CD4-positive, alpha-beta memory T cell (primary cell): ENCODE measurements at regions not wholly inside any gene's neighbourhood (a gene's known extent, or its start where the extent isn't known, plus 50 kb on each side); places are given as distances from the start of the nearest gene placed in this dataset.

Experiments used
- CTCF ChIA-PET: fragments of 350-600 bp; sonication (Branson Sonifier 250); formaldehyde crosslinking; loops from one replicate; lab custom pipeline; 2021; ENCODE audit warnings: inconsistent platforms; ENCODE audit not compliant: partially characterized antibody; lab: Charles Lee
- POLR2A ChIA-PET: fragments of 350-600 bp; sonication (Branson Sonifier 250); formaldehyde crosslinking; loops from one replicate; lab custom pipeline; 2021; ENCODE audit not compliant: partially characterized antibody; lab: Charles Lee
- DNase-seq, 5 donors: peaks; one replicate each; pipeline versions ENCODE4 v3.0.0 to v3.0.0-alpha.2; 2020 to 2022; ENCODE audit warnings: mixed read lengths in 1 of 5
- H3K27ac ChIP-seq: one replicate; pipeline ENCODE4 v1.7.0; 2013; ENCODE audit warnings: low read depth, low read length
- H3K27me3 ChIP-seq: 2 replicates; pipeline ENCODE4 v1.7.0; 2013; ENCODE audit warnings: mild to moderate bottlenecking, low read length, moderate library complexity; ENCODE audit not compliant: insufficient read depth
- H3K36me3 ChIP-seq: 2 replicates; pipeline ENCODE4 v1.7.0; 2013; ENCODE audit warnings: mild to moderate bottlenecking, low read length, moderate library complexity; ENCODE audit not compliant: insufficient read depth
- H3K4me1 ChIP-seq: 2 replicates; pipeline ENCODE4 v1.7.0; 2013; ENCODE audit warnings: mild to moderate bottlenecking, low read length, moderate library complexity; ENCODE audit not compliant: insufficient read depth
- H3K4me3 ChIP-seq, 2 donors: one replicate each; pipeline ENCODE4 v1.7.0; 2013; ENCODE audit warnings: low read length in 2 of 2, mild to moderate bottlenecking in 1 of 2
- H3K9me3 ChIP-seq, 2 donors: one replicate each; pipeline ENCODE4 v1.7.0; 2013; ENCODE audit warnings: low read length in 2 of 2, control low read depth in 1 of 2; ENCODE audit not compliant: control insufficient read depth in 1 of 2
- H3K27ac Mint-ChIP-seq, 7 donors: one replicate each; pipeline ENCODE4 v1.8.0; 2020 to 2021; ENCODE audit warnings: mixed read lengths in 7 of 7, mild to moderate bottlenecking in 6 of 7, inconsistent platforms in 3 of 7, moderate library complexity in 3 of 7
- H3K27me3 Mint-ChIP-seq, 2 donors: one replicate each; pipeline ENCODE4 v1.8.0; 2020 to 2021; ENCODE audit warnings: mixed read lengths in 2 of 2
- H3K36me3 Mint-ChIP-seq, 2 donors: one replicate each; pipeline ENCODE4 v1.8.0; 2020 to 2021; ENCODE audit warnings: mixed read lengths in 2 of 2, inconsistent platforms in 1 of 2, mild to moderate bottlenecking in 1 of 2
- H3K4me1 Mint-ChIP-seq, 4 donors: one replicate each; pipeline ENCODE4 v1.8.0; 2020 to 2021; ENCODE audit warnings: mixed read lengths in 4 of 4, mild to moderate bottlenecking in 1 of 4
- H3K4me3 Mint-ChIP-seq, 8 donors: one replicate each; pipeline ENCODE4 v1.8.0; 2020 to 2021; ENCODE audit warnings: mixed read lengths in 8 of 8, mild to moderate bottlenecking in 7 of 8, moderate library complexity in 6 of 8, inconsistent platforms in 3 of 8
- H3K9me3 Mint-ChIP-seq, 8 donors: one replicate each; pipeline ENCODE4 v1.8.0; 2020 to 2021; ENCODE audit warnings: mixed read lengths in 8 of 8, mild to moderate bottlenecking in 5 of 8, inconsistent platforms in 3 of 8, moderate library complexity in 1 of 8
- intact Hi-C: fragments of 100-400 bp; cut with micrococcal nuclease; formaldehyde crosslinking; loops from one replicate; pipeline ENCODE4 v1.15.1; 2023

DNA sequence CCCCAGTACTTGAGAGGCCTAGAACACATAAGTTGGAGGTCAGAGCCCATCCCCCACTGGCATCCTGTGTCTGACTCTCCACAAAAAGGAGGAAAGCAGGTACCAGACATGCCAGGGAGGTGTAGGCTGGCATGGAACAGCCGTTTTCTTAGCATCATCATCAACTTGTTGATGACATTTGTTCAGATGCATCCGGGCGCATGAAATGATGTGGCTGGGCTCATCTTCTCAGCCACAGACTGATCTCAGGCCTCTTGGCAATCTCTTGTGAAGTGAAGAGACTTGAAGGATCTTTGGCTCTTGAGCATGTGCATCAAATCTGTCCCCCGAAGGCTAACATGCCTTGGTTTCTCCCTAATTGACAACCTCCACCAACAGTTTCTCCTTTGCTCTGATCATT is 243.3 kb downstream of the TSN start:
- Mint-ChIP-seq H3K27me3 (peaks cover 8 to 9% of the 10 kb centered on the region in 2 donors), H3K9me3 (no peaks in the 10 kb centered on the region), H3K36me3 (no peaks in the 10 kb centered on the region), H3K27ac (no peak overlapping the region), H3K4me1 (no peaks in the 10 kb centered on the region), H3K4me3 (no peak overlapping the region)
- ChIA-PET POLR2A (no interaction called here), CTCF (no interaction called here)
- Histone ChIP-seq H3K27me3 (no peaks in the 10 kb centered on the region), H3K36me3 (no peaks in the 10 kb centered on the region), H3K27ac (no peak overlapping the region), H3K4me1 (no peaks in the 10 kb centered on the region), H3K9me3 (no peaks in the 10 kb centered on the region), H3K4me3 (no peak overlapping the region)
- no peak for DNase-seq
- intact Hi-C loops = no loop called here

DNA sequence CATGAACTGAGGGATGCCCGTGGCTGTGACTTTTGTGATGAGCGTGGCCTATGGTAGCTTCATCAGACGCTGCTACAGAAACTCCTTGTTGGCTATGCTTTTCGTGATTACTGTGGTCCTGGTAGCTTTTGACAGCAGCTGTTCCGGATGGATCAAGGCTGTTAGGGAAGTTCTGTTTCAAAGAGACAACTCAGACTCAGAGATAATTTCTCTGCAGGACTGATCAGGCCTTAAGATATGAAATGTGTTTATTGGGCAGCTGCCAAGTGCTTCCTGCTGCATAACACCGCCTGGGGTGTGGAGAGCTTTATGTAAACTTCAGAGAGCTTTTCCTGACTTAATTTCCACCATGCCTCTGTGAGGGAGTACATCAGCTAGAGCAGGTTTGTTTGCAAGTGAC is 243.8 kb downstream of the TSN start:
- ChIA-PET POLR2A (no interaction called here), CTCF (no interaction called here)
- Mint-ChIP-seq H3K4me3 (no peak overlapping the region), H3K36me3 (no peaks in the 10 kb centered on the region), H3K9me3 (no peaks in the 10 kb centered on the region), H3K27me3 (peaks cover 9 to 11% of the 10 kb centered on the region in 2 donors), H3K4me1 (no peaks in the 10 kb centered on the region), H3K27ac (no peak overlapping the region)
- Histone ChIP-seq H3K9me3 (no peaks in the 10 kb centered on the region), H3K27ac (no peak overlapping the region), H3K27me3 (no peaks in the 10 kb centered on the region), H3K36me3 (no peaks in the 10 kb centered on the region), H3K4me1 (no peaks in the 10 kb centered on the region), H3K4me3 (no peak overlapping the region)
- DNase-seq = no peak
- intact Hi-C loops = no loop called here

DNA sequence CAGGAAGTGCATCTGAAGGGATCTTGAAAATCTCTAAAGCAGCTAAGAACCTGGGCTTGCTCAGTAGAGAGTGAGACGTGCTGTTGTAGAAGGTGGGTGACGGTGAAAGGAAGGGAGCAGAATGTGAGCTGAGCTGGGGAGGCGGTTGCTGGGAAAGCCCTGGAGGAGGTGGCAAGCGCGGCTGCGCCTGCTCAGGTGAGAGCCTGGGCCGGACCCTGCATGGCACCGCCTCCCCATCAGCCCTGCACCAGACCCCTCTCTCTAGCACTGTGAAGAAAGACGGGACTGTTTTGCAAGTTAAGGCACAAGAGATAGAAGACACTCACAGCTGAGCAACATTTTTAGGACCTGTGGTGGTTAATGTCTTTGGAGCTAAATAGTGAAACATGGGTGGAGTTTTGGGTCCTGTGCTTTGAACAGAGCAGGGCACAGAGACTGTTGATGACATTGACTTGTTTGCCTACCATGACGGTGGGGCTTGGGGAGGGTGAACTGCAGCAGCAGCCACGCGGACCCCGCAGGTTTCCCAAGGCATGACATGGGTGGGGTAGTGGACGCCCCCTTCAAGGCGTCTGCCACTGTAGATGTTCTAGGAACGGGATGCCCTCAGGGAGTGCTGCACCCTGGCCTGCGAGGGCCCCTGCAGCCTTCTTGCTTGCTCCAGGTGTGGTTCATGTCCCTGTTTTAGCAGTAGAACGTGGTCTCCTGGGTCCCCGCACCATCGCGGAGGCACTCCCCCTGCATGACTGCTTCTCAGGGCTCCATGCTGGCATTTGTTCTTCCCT is 245.3 kb downstream of the TSN start:
- intact Hi-C loops = no loop called here
- H3K27me3 Mint-ChIP-seq = peaks cover 11% of the 10 kb centered on the region in 2 donors
- no peaks in the 10 kb centered on the region for H3K36me3 ChIP-seq
- no peaks in the 10 kb centered on the region for H3K4me1 Mint-ChIP-seq
- H3K4me3 Mint-ChIP-seq = no peak overlapping the region
- no peak overlapping the region for H3K4me3 ChIP-seq
- H3K4me1 ChIP-seq = no peaks in the 10 kb centered on the region
- H3K27me3 ChIP-seq = no peaks in the 10 kb centered on the region
- ChIA-PET CTCF (no interaction called here), POLR2A (no interaction called here)
- H3K36me3 Mint-ChIP-seq = no peaks in the 10 kb centered on the region
- H3K27ac Mint-ChIP-seq = no peak overlapping the region
- H3K9me3 ChIP-seq = no peaks in the 10 kb centered on the region
- H3K27ac ChIP-seq = no peak overlapping the region
- DNase-seq = no peak
- H3K9me3 Mint-ChIP-seq = no peaks in the 10 kb centered on the region

- no peak for DNase-seq
- Histone ChIP-seq H3K27ac (no peak overlapping the region), H3K9me3 (no peaks in the 10 kb centered on the region), H3K4me1 (no peaks in the 10 kb centered on the region), H3K27me3 (no peaks in the 10 kb centered on the region), H3K4me3 (no peak overlapping the region), H3K36me3 (no peaks in the 10 kb centered on the region)
- intact Hi-C loops = no loop called here
- Mint-ChIP-seq H3K36me3 (no peaks in the 10 kb centered on the region), H3K27me3 (peaks cover 11% of the 10 kb centered on the region in 2 donors), H3K4me3 (no peak overlapping the region), H3K27ac (no peak overlapping the region), H3K4me1 (no peaks in the 10 kb centered on the region), H3K9me3 (no peaks in the 10 kb centered on the region)
- ChIA-PET POLR2A (no interaction called here), CTCF (no interaction called here)
Measured at GRCh38 chr2:122001441-122001874, 246.0 kb downstream of the TSN start.

DNA sequence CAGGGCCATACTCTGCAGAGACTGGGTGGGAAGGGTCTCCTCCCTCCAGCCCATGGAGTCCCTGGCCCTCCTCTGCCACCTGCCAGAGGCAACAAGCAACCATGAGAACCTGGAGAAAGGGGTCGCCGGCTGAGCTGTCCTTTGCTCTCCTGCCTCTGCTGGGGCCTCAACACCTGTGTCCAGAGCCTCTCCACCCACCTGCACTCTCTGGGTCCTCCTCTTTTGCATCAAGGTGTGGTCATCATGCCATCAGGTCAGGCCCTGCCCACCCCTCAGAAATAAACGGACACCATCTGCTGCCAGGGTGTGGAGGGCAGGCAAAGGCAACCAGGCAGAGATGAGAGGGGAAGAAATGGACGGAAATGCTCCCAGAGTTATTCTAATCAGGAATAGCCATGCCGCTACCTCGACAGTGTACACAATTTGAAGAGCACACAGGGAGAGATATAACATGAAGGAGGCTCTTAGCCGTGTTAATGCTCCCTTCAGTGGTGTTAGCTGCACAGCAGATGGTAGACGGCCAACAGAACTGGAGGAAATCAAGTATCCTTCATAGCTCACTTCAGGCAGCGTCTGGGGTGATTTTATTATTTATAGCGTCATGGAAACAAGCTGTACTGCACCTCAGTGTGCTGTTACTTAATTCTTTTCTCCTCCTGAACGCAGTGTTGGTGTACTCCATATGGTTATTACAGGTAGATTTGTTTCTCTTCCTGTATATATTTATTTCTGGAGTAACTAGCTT is 247.9 kb downstream of the TSN start:
- Mint-ChIP-seq H3K27me3 (peaks cover 8% of the 10 kb centered on the region in 2 donors), H3K36me3 (no peaks in the 10 kb centered on the region), H3K4me3 (no peak overlapping the region), H3K4me1 (no peaks in the 10 kb centered on the region), H3K27ac (no peak overlapping the region), H3K9me3 (no peaks in the 10 kb centered on the region)
- Histone ChIP-seq H3K36me3 (no peaks in the 10 kb centered on the region), H3K9me3 (no peaks in the 10 kb centered on the region), H3K27me3 (no peaks in the 10 kb centered on the region), H3K27ac (no peak overlapping the region), H3K4me3 (no peak overlapping the region), H3K4me1 (no peaks in the 10 kb centered on the region)
- ChIA-PET CTCF (no interaction called here), POLR2A (no interaction called here)
- intact Hi-C loops = no loop called here
- DNase-seq = no peak

GRCh38 chr2:122007126-122007525 is 251.7 kb downstream of the TSN start:
- Histone ChIP-seq H3K36me3 (no peaks in the 10 kb centered on the region), H3K9me3 (no peaks in the 10 kb centered on the region), H3K4me1 (no peaks in the 10 kb centered on the region), H3K27ac (no peak overlapping the region), H3K27me3 (no peaks in the 10 kb centered on the region), H3K4me3 (no peak overlapping the region)
- no peaks in the 10 kb centered on the region for H3K36me3 Mint-ChIP-seq
- intact Hi-C loops = no loop called here
- CTCF ChIA-PET = no interaction called here
- H3K27me3 Mint-ChIP-seq = peaks cover 6% of the 10 kb centered on the region in 2 donors
- no peak overlapping the region for H3K4me3 Mint-ChIP-seq
- H3K9me3 Mint-ChIP-seq = peaks cover 0 to 3% (median 0%) of the 10 kb centered on the region in 8 donors
- DNase-seq = no peak
- H3K27ac Mint-ChIP-seq = no peak overlapping the region
- H3K4me1 Mint-ChIP-seq = no peaks in the 10 kb centered on the region
- POLR2A ChIA-PET = no interaction called here

GRCh38 chr2:122007577-122007976 is 252.1 kb downstream of the TSN start:
- intact Hi-C loops = no loop called here
- Histone ChIP-seq H3K4me1 (no peaks in the 10 kb centered on the region), H3K4me3 (no peak overlapping the region), H3K27ac (no peak overlapping the region), H3K36me3 (no peaks in the 10 kb centered on the region), H3K27me3 (no peaks in the 10 kb centered on the region), H3K9me3 (no peaks in the 10 kb centered on the region)
- Mint-ChIP-seq H3K27ac (no peak overlapping the region), H3K36me3 (no peaks in the 10 kb centered on the region), H3K27me3 (peaks cover 6% of the 10 kb centered on the region in 2 donors), H3K4me1 (no peaks in the 10 kb centered on the region), H3K4me3 (no peak overlapping the region), H3K9me3 (peaks cover 0 to 4% (median 0%) of the 10 kb centered on the region in 8 donors)
- POLR2A ChIA-PET = no interaction called here
- CTCF ChIA-PET = no interaction called here
- DNase-seq = no peak
